ENCODE measurements at regions not wholly inside any gene's neighbourhood (a gene's known extent, or its start where the extent isn't known, plus 50 kb on each side); places are given as distances from the start of the nearest gene placed in this dataset.

GRCh38 chr20:59376109-59376841 lies 75.9 kb downstream of the EDN3 start:
- H3K4me3 ChIP-seq (ENCODE audit: low read length), result no peak overlapping the region
- H3K9me3 ChIP-seq (ENCODE audit: control insufficient read depth, insufficient read depth, low read length), result no peaks in the 10 kb centered on the region
- no peaks in the 10 kb centered on the region for H3K27me3 ChIP-seq (ENCODE audit: control insufficient read depth, insufficient read depth, low read length)
- H3K4me1 ChIP-seq (ENCODE audit: control insufficient read depth, insufficient read depth, low read length), result no peaks in the 10 kb centered on the region
- WGBS (ENCODE audit: insufficient coverage, insufficient read length), result no CpG with 5 or more reads among the region's 13 CpGs
- no peaks in the 10 kb centered on the region for H3K36me3 ChIP-seq (ENCODE audit: control insufficient read depth, insufficient read depth, low read length)
- H3K27ac ChIP-seq (ENCODE audit: low read length), result no peak overlapping the region
- no peak for DNase-seq (ENCODE audit: low read depth, low spot score)

- H3K4me3 ChIP-seq (ENCODE audit: low read length), result no peak overlapping the region
- no peaks in the 10 kb centered on the region for H3K27me3 ChIP-seq (ENCODE audit: control insufficient read depth, insufficient read depth, low read length)
- H3K36me3 ChIP-seq (ENCODE audit: control insufficient read depth, insufficient read depth, low read length), result no peaks in the 10 kb centered on the region
- WGBS (ENCODE audit: insufficient coverage, insufficient read length), result no CpG with 5 or more reads among the region's 8 CpGs
- no peaks in the 10 kb centered on the region for H3K9me3 ChIP-seq (ENCODE audit: control insufficient read depth, insufficient read depth, low read length)
- H3K27ac ChIP-seq (ENCODE audit: low read length), result no peak overlapping the region
- no peak for DNase-seq (ENCODE audit: low read depth, low spot score)
- no peaks in the 10 kb centered on the region for H3K4me1 ChIP-seq (ENCODE audit: control insufficient read depth, insufficient read depth, low read length)
These were observed 76.6 kb downstream of the EDN3 start for GRCh38 chr20:59376998-59377397.

- no peak for DNase-seq (ENCODE audit: low read depth, low spot score)
- no peaks in the 10 kb centered on the region for H3K36me3 ChIP-seq (ENCODE audit: control insufficient read depth, insufficient read depth, low read length)
- no peaks in the 10 kb centered on the region for H3K4me1 ChIP-seq (ENCODE audit: control insufficient read depth, insufficient read depth, low read length)
- no peak overlapping the region for H3K27ac ChIP-seq (ENCODE audit: low read length)
- no peak overlapping the region for H3K4me3 ChIP-seq (ENCODE audit: low read length)
- H3K27me3 ChIP-seq (ENCODE audit: control insufficient read depth, insufficient read depth, low read length), result no peaks in the 10 kb centered on the region
- WGBS (ENCODE audit: insufficient coverage, insufficient read length), result no CpG with 5 or more reads among the region's 3 CpGs
- H3K9me3 ChIP-seq (ENCODE audit: control insufficient read depth, insufficient read depth, low read length), result no peaks in the 10 kb centered on the region
These were observed 77.4 kb downstream of the EDN3 start for GRCh38 chr20:59377842-59378241.

GRCh38 chr20:59378396-59378795 lies 78.0 kb downstream of the EDN3 start:
- H3K4me1 ChIP-seq (ENCODE audit: control insufficient read depth, insufficient read depth, low read length), result no peaks in the 10 kb centered on the region
- H3K9me3 ChIP-seq (ENCODE audit: control insufficient read depth, insufficient read depth, low read length), result no peaks in the 10 kb centered on the region
- no peaks in the 10 kb centered on the region for H3K36me3 ChIP-seq (ENCODE audit: control insufficient read depth, insufficient read depth, low read length)
- H3K27ac ChIP-seq (ENCODE audit: low read length), result no peak overlapping the region
- no peaks in the 10 kb centered on the region for H3K27me3 ChIP-seq (ENCODE audit: control insufficient read depth, insufficient read depth, low read length)
- H3K4me3 ChIP-seq (ENCODE audit: low read length), result no peak overlapping the region
- WGBS (ENCODE audit: insufficient coverage, insufficient read length), result no CpG with 5 or more reads among the region's 1 CpG
- DNase-seq (ENCODE audit: low read depth, low spot score), result no peak

- Histone ChIP-seq H3K27me3 (ENCODE audit: control insufficient read depth, insufficient read depth, low read length) (no peaks in the 10 kb centered on the region), H3K4me3 (ENCODE audit: low read length) (no peak overlapping the region), H3K9me3 (ENCODE audit: control insufficient read depth, insufficient read depth, low read length) (no peaks in the 10 kb centered on the region), H3K27ac (ENCODE audit: low read length) (no peak overlapping the region), H3K4me1 (ENCODE audit: control insufficient read depth, insufficient read depth, low read length) (no peaks in the 10 kb centered on the region), H3K36me3 (ENCODE audit: control insufficient read depth, insufficient read depth, low read length) (no peaks in the 10 kb centered on the region)
- no peak for DNase-seq (ENCODE audit: low read depth, low spot score)
- WGBS (ENCODE audit: insufficient coverage, insufficient read length), result no CpG with 5 or more reads among the region's 5 CpGs
These were observed 78.6 kb downstream of the EDN3 start for GRCh38 chr20:59378966-59379365.

GRCh38 chr20:59381689-59382088 lies 81.3 kb downstream of the EDN3 start:
- no peak for DNase-seq (ENCODE audit: low read depth, low spot score)
- WGBS (ENCODE audit: insufficient coverage, insufficient read length), result no CpG with 5 or more reads among the region's 8 CpGs
- 0 out of 2 replicates have a peak, but pooled peaks cover 2% of the 10 kb centered on the region for H3K4me1 ChIP-seq (ENCODE audit: control insufficient read depth, insufficient read depth, low read length)
- no peaks in the 10 kb centered on the region for H3K27me3 ChIP-seq (ENCODE audit: control insufficient read depth, insufficient read depth, low read length)
- no peak overlapping the region for H3K4me3 ChIP-seq (ENCODE audit: low read length)
- no peaks in the 10 kb centered on the region for H3K9me3 ChIP-seq (ENCODE audit: control insufficient read depth, insufficient read depth, low read length)
- H3K27ac ChIP-seq (ENCODE audit: low read length), result no peak overlapping the region
- H3K36me3 ChIP-seq (ENCODE audit: control insufficient read depth, insufficient read depth, low read length), result no peaks in the 10 kb centered on the region

- Histone ChIP-seq H3K27me3 (ENCODE audit: control insufficient read depth, insufficient read depth, low read length) (no peaks in the 10 kb centered on the region), H3K27ac (ENCODE audit: low read length) (no peak overlapping the region), H3K4me3 (ENCODE audit: low read length) (no peak overlapping the region), H3K9me3 (ENCODE audit: control insufficient read depth, insufficient read depth, low read length) (no peaks in the 10 kb centered on the region), H3K36me3 (ENCODE audit: control insufficient read depth, insufficient read depth, low read length) (no peaks in the 10 kb centered on the region), H3K4me1 (ENCODE audit: control insufficient read depth, insufficient read depth, low read length) (0 out of 2 replicates have a peak, but pooled peaks cover 4% of the 10 kb centered on the region)
- DNase-seq (ENCODE audit: low read depth, low spot score), result no peak
- WGBS (ENCODE audit: insufficient coverage, insufficient read length), result no CpG with 5 or more reads among the region's 19 CpGs
These were observed 81.8 kb downstream of the EDN3 start for GRCh38 chr20:59382157-59382725.

- no peaks in the 10 kb centered on the region for H3K9me3 ChIP-seq (ENCODE audit: control insufficient read depth, insufficient read depth, low read length)
- no peak overlapping the region for H3K4me3 ChIP-seq (ENCODE audit: low read length)
- H3K36me3 ChIP-seq (ENCODE audit: control insufficient read depth, insufficient read depth, low read length), result no peaks in the 10 kb centered on the region
- 0 out of 2 replicates have a peak, but pooled peaks cover 4% of the 10 kb centered on the region for H3K4me1 ChIP-seq (ENCODE audit: control insufficient read depth, insufficient read depth, low read length)
- no peak overlapping the region for H3K27ac ChIP-seq (ENCODE audit: low read length)
- WGBS (ENCODE audit: insufficient coverage, insufficient read length), result no CpG with 5 or more reads among the region's 10 CpGs
- no peaks in the 10 kb centered on the region for H3K27me3 ChIP-seq (ENCODE audit: control insufficient read depth, insufficient read depth, low read length)
- DNase-seq (ENCODE audit: low read depth, low spot score), result no peak
These were observed 82.5 kb downstream of the EDN3 start for GRCh38 chr20:59382907-59383306.

GRCh38 chr20:59385038-59385437 lies 84.6 kb downstream of the EDN3 start:
- Histone ChIP-seq H3K27me3 (ENCODE audit: control insufficient read depth, insufficient read depth, low read length) (no peaks in the 10 kb centered on the region), H3K4me1 (ENCODE audit: control insufficient read depth, insufficient read depth, low read length) (0 out of 2 replicates have a peak, but pooled peaks cover 4% of the 10 kb centered on the region), H3K36me3 (ENCODE audit: control insufficient read depth, insufficient read depth, low read length) (no peaks in the 10 kb centered on the region), H3K9me3 (ENCODE audit: control insufficient read depth, insufficient read depth, low read length) (no peaks in the 10 kb centered on the region), H3K27ac (ENCODE audit: low read length) (no peak overlapping the region), H3K4me3 (ENCODE audit: low read length) (no peak overlapping the region)
- no peak for DNase-seq (ENCODE audit: low read depth, low spot score)
- no CpG with 5 or more reads among the region's 3 CpGs for WGBS (ENCODE audit: insufficient coverage, insufficient read length)

GRCh38 chr20:59385480-59385879 lies 85.1 kb downstream of the EDN3 start:
- peak; percentile 22 for DNase-seq (ENCODE audit: low read depth, low spot score)
- Histone ChIP-seq H3K27ac (ENCODE audit: low read length) (no peak overlapping the region), H3K36me3 (ENCODE audit: control insufficient read depth, insufficient read depth, low read length) (no peaks in the 10 kb centered on the region), H3K9me3 (ENCODE audit: control insufficient read depth, insufficient read depth, low read length) (no peaks in the 10 kb centered on the region), H3K4me1 (ENCODE audit: control insufficient read depth, insufficient read depth, low read length) (0 out of 2 replicates have a peak, but pooled peaks cover 4% of the 10 kb centered on the region), H3K4me3 (ENCODE audit: low read length) (no peak overlapping the region), H3K27me3 (ENCODE audit: control insufficient read depth, insufficient read depth, low read length) (no peaks in the 10 kb centered on the region)
- WGBS (ENCODE audit: insufficient coverage, insufficient read length), result no CpG with 5 or more reads among the region's 5 CpGs

- no peak for DNase-seq (ENCODE audit: low read depth, low spot score)
- H3K27ac ChIP-seq (ENCODE audit: low read length), result no peak overlapping the region
These were observed 86.4 kb downstream of the EDN3 start for GRCh38 chr20:59386809-59387208.

More at GRCh38 chr20:59386809-59387208, 86.4 kb downstream of the EDN3 start:
- H3K27me3 ChIP-seq (ENCODE audit: control insufficient read depth, insufficient read depth, low read length), result no peaks in the 10 kb centered on the region
- 0 out of 2 replicates have a peak, but pooled peaks cover 4% of the 10 kb centered on the region for H3K4me1 ChIP-seq (ENCODE audit: control insufficient read depth, insufficient read depth, low read length)
- no peaks in the 10 kb centered on the region for H3K9me3 ChIP-seq (ENCODE audit: control insufficient read depth, insufficient read depth, low read length)
- H3K4me3 ChIP-seq (ENCODE audit: low read length), result no peak overlapping the region
- no peaks in the 10 kb centered on the region for H3K36me3 ChIP-seq (ENCODE audit: control insufficient read depth, insufficient read depth, low read length)
- WGBS (ENCODE audit: insufficient coverage, insufficient read length), result no CpG with 5 or more reads among the region's 3 CpGs
